ENCODE measurements at regions not wholly inside any gene's neighbourhood (a gene's known extent, or its start where the extent isn't known, plus 50 kb on each side); places are given as distances from the start of the nearest gene placed in this dataset.

GRCh38 chr12:125610292-125610691 lies 545.1 kb downstream of the AACS start:
- TF ChIP-seq CTCF (IDR thresholded peaks at IDR 0.05 in 8 of 11, conservative IDR thresholded peaks at IDR 0.05 in 3 of 11) (no peak), POLR2A (IDR thresholded peaks at IDR 0.05) (no peak)
